HCT116 (cell line): ENCODE measurements at regions not wholly inside any gene's neighbourhood (a gene's known extent, or its start where the extent isn't known, plus 50 kb on each side); places are given as distances from the start of the nearest gene placed in this dataset.

Experiments
- CEBPB ChIP-seq: IDR thresholded peaks from 2 replicates; pipeline ENCODE4 v1.6.1; 2012; ENCODE audit warnings: low read depth
- EZH2 ChIP-seq: fragments of 200-600 bp; sonication (generic); IDR thresholded peaks from 2 replicates; pipeline ENCODE4 v1.6.1; 2017; ENCODE audit warnings: antibody characterized with exemption, mixed run types
- EZH2phosphoT487 ChIP-seq: fragments of 200-600 bp; IDR thresholded peaks from 2 replicates; pipeline ENCODE4 v1.6.1; 2018; ENCODE audit warnings: antibody characterized with exemption, borderline replicate concordance
- JUND ChIP-seq: IDR thresholded peaks from 2 replicates; pipeline ENCODE4 v1.6.1; 2012
- POLR2A ChIP-seq: IDR thresholded peaks from 2 replicates; pipeline ENCODE4 v1.7.0; 2011; ENCODE audit warnings: borderline replicate concordance; ENCODE audit not compliant: insufficient read depth, insufficient read length; ENCODE audit errors: extremely low read depth
- POLR2AphosphoS5 ChIP-seq: IDR thresholded peaks from 2 replicates; pipeline ENCODE4 v1.6.1; 2011; ENCODE audit warnings: mild to moderate bottlenecking, low read depth, low read length, moderate library complexity
- RAD21 ChIP-seq: IDR thresholded peaks from 2 replicates; pipeline ENCODE4 v1.6.1; 2012; ENCODE audit warnings: low read depth, mild to moderate bottlenecking
- REST ChIP-seq: IDR thresholded peaks from 2 replicates; pipeline ENCODE4 v1.6.1; 2012; ENCODE audit warnings: low read depth
- SP1 ChIP-seq: IDR thresholded peaks from 2 replicates; pipeline ENCODE4 v1.6.1; 2012; ENCODE audit warnings: low read depth
- YY1 ChIP-seq: IDR thresholded peaks from 2 replicates; pipeline ENCODE4 v1.6.1; 2011; ENCODE audit warnings: low read length, low read depth, moderate library complexity, mild to moderate bottlenecking; ENCODE audit not compliant: insufficient replicate concordance; ENCODE audit errors: extremely low read depth
- ZNF274 ChIP-seq: fragments of 200-500 bp; sonication (Bioruptor generic); IDR thresholded peaks from 2 replicates; pipeline ENCODE4 v1.6.1; 2014; ENCODE audit warnings: mild to moderate bottlenecking, low read depth, low read length, inconsistent platforms
- TF ChIP-seq, protein P1 (sequence below), 3 experiments: fragments of 200-600 bp in 1 of 3; sonication (generic) in 1 of 3; IDR thresholded peaks in 2 of 3; conservative IDR thresholded peaks in 1 of 3; 2 replicates each; pipeline ENCODE4 v1.5.1; 2012 to 2017; ENCODE audit warnings: low read depth in 2 of 3, low read length in 2 of 3, antibody characterized with exemption in 1 of 3, borderline replicate concordance in 1 of 3, control low read depth in 1 of 3, mild to moderate bottlenecking in 1 of 3, mixed read lengths in 1 of 3, mixed run types in 1 of 3, moderate library complexity in 1 of 3; ENCODE audit not compliant: insufficient read depth in 1 of 3
- TF ChIP-seq, protein P2 (sequence below): IDR thresholded peaks from 2 replicates; pipeline ENCODE4 v1.6.1; 2012
- TF ChIP-seq, protein P3 (sequence below): IDR thresholded peaks from 2 replicates; pipeline ENCODE4 v1.6.1; 2011; ENCODE audit warnings: mild to moderate bottlenecking, low read length, moderate library complexity; ENCODE audit not compliant: insufficient replicate concordance; ENCODE audit errors: extremely low read depth

- TF ChIP-seq EZH2 (no peak), JUND (no peak), POLR2A (no peak), YY1 (no peak), POLR2AphosphoS5 (no peak), RAD21 (no peak), ZNF274 (no peak), REST (no peak), CEBPB (no peak), EZH2phosphoT487 (no peak), SP1 (no peak)
- TF ChIP-seq, protein P1, sequence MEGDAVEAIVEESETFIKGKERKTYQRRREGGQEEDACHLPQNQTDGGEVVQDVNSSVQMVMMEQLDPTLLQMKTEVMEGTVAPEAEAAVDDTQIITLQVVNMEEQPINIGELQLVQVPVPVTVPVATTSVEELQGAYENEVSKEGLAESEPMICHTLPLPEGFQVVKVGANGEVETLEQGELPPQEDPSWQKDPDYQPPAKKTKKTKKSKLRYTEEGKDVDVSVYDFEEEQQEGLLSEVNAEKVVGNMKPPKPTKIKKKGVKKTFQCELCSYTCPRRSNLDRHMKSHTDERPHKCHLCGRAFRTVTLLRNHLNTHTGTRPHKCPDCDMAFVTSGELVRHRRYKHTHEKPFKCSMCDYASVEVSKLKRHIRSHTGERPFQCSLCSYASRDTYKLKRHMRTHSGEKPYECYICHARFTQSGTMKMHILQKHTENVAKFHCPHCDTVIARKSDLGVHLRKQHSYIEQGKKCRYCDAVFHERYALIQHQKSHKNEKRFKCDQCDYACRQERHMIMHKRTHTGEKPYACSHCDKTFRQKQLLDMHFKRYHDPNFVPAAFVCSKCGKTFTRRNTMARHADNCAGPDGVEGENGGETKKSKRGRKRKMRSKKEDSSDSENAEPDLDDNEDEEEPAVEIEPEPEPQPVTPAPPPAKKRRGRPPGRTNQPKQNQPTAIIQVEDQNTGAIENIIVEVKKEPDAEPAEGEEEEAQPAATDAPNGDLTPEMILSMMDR (IDR thresholded peaks at IDR 0.05 in 2 of 3, conservative IDR thresholded peaks at IDR 0.05 in 1 of 3; ENCODE audit: borderline replicate concordance in 1 of 3, insufficient read depth in 1 of 3, low read depth in 2 of 3, low read length in 2 of 3), result no peak
- TF ChIP-seq, protein P2, sequence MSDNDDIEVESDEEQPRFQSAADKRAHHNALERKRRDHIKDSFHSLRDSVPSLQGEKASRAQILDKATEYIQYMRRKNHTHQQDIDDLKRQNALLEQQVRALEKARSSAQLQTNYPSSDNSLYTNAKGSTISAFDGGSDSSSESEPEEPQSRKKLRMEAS, result no peak
- TF ChIP-seq, protein P3, sequence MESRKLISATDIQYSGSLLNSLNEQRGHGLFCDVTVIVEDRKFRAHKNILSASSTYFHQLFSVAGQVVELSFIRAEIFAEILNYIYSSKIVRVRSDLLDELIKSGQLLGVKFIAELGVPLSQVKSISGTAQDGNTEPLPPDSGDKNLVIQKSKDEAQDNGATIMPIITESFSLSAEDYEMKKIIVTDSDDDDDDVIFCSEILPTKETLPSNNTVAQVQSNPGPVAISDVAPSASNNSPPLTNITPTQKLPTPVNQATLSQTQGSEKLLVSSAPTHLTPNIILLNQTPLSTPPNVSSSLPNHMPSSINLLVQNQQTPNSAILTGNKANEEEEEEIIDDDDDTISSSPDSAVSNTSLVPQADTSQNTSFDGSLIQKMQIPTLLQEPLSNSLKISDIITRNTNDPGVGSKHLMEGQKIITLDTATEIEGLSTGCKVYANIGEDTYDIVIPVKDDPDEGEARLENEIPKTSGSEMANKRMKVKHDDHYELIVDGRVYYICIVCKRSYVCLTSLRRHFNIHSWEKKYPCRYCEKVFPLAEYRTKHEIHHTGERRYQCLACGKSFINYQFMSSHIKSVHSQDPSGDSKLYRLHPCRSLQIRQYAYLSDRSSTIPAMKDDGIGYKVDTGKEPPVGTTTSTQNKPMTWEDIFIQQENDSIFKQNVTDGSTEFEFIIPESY, result no peak
These were observed 66.1 kb upstream of the ITGA11 start for GRCh38 chr15:68498076-68498475.
